SK-N-SH (cell line): ENCODE measurements at regions not wholly inside any gene's neighbourhood (a gene's known extent, or its start where the extent isn't known, plus 50 kb on each side); places are given as distances from the start of the nearest gene placed in this dataset.

Source experiments
- CTCF ChIA-PET: fragments of 300-600, 350-600 bp; formaldehyde crosslinking; extraction: SDS; loops from one replicate; lab custom pipeline; 2021; lab: Yijun Ruan, JAX
- POLR2A ChIA-PET: fragments of 350-600 bp; sonication (Branson Sonifier 250); formaldehyde crosslinking; extraction: SDS; loops from one replicate; lab custom pipeline; 2020; ENCODE audit warnings: antibody characterized with exemption, inconsistent platforms; lab: Yijun Ruan, JAX
- DNase-seq: peaks from one replicate; pipeline ENCODE4 v3.0.0; 2012
- H2AFZ ChIP-seq: fragments of 200-600 bp; sonication (generic); 2 replicates; pipeline ENCODE4 v1.8.1; 2016; ENCODE audit warnings: antibody characterized with exemption, mild to moderate bottlenecking, low read depth
- H3F3A ChIP-seq: fragments of 200-600 bp; sonication (generic); replicated peaks from 2 replicates; pipeline ENCODE3; 2016; ENCODE audit warnings: antibody characterized with exemption, mild to moderate bottlenecking; ENCODE audit not compliant: insufficient read depth
- H3K27ac ChIP-seq, 2 experiments: fragments of 200-500 bp in 1 of 2; fragments of 200-600 bp in 1 of 2; sonication (Bioruptor generic) in 1 of 2; sonication (generic), shearing (Covaris generic) in 1 of 2; 2 replicates each; pipeline versions ENCODE4 v1.5.1 to v1.6.1; 2014 to 2016; ENCODE audit warnings: low read depth in 2 of 2, inconsistent platforms in 1 of 2, low read length in 1 of 2, mild to moderate bottlenecking in 1 of 2, mixed read lengths in 1 of 2
- H3K27me3 ChIP-seq: fragments of 200-600 bp; sonication (generic), shearing (Covaris generic); 2 replicates; pipeline ENCODE4 v1.6.1; 2016; ENCODE audit warnings: mixed run types; ENCODE audit not compliant: insufficient read depth
- H3K36me3 ChIP-seq, 2 experiments: fragments of 200-500 bp in 1 of 2; fragments of 200-600 bp in 1 of 2; sonication (Bioruptor generic) in 1 of 2; sonication (generic) in 1 of 2; replicated peaks in 1 of 2; 2 replicates each; pipeline versions ENCODE3 to v1.5.1; 2014 to 2016; ENCODE audit warnings: low read length in 1 of 2, mild to moderate bottlenecking in 1 of 2; ENCODE audit not compliant: insufficient read depth in 2 of 2, control insufficient read depth in 1 of 2
- H3K4me1 ChIP-seq, 2 experiments: fragments of 200-500 bp in 1 of 2; fragments of 200-600 bp in 1 of 2; sonication (Bioruptor generic) in 1 of 2; sonication (generic), shearing (Covaris generic) in 1 of 2; 2 replicates each; pipeline versions ENCODE4 v1.5.1 to v1.6.1; 2014 to 2016; ENCODE audit warnings: low read depth in 1 of 2, low read length in 1 of 2, mixed run types in 1 of 2; ENCODE audit not compliant: insufficient read depth in 2 of 2, control insufficient read depth in 1 of 2
- H3K4me2 ChIP-seq: fragments of 200-600 bp; sonication (generic), shearing (Covaris generic); 2 replicates; pipeline ENCODE4 v1.6.1; 2017; ENCODE audit warnings: mixed run types
- H3K4me3 ChIP-seq, 2 experiments: fragments of 200-500 bp in 1 of 2; fragments of 200-600 bp in 1 of 2; sonication (Bioruptor generic) in 1 of 2; sonication (generic), shearing (Covaris generic) in 1 of 2; 2 replicates each; pipeline versions ENCODE4 v1.5.1 to v1.8.1; 2014 to 2016; ENCODE audit warnings: low read depth in 2 of 2, inconsistent platforms in 1 of 2, low read length in 1 of 2, mild to moderate bottlenecking in 1 of 2, mixed read lengths in 1 of 2, moderate library complexity in 1 of 2
- H3K79me2 ChIP-seq: fragments of 200-600 bp; sonication (generic); 2 replicates; pipeline ENCODE4 v1.8.1; 2017; ENCODE audit warnings: mild to moderate bottlenecking; ENCODE audit not compliant: insufficient read depth
- H3K9ac ChIP-seq: fragments of 200-600 bp; sonication (generic); 2 replicates; pipeline ENCODE4 v1.6.1; 2017; ENCODE audit warnings: mixed run types
- H3K9me2 ChIP-seq: fragments of 200-600 bp; sonication (generic); 2 replicates; pipeline ENCODE4 v1.6.1; 2017; ENCODE audit warnings: mixed run types
- H3K9me3 ChIP-seq: fragments of 200-600 bp; sonication (generic); 2 replicates; pipeline ENCODE4 v1.6.1; 2017; ENCODE audit warnings: mixed run types, mild to moderate bottlenecking, moderate library complexity
- H4K20me1 ChIP-seq: fragments of 200-600 bp; sonication (generic); 2 replicates; pipeline ENCODE4 v1.6.1; 2017; ENCODE audit warnings: mild to moderate bottlenecking, mixed run types; ENCODE audit not compliant: insufficient read depth
- CHD2 ChIP-seq: fragments of 150-350 bp; IDR thresholded peaks from 2 replicates; pipeline ENCODE4 v1.6.1; 2018; ENCODE audit warnings: low read length; ENCODE audit not compliant: partially characterized antibody
- CTCF ChIP-seq: fragments of 200-600 bp; sonication (generic); IDR thresholded peaks from 2 replicates; pipeline ENCODE4 v1.6.1; 2017; ENCODE audit warnings: antibody characterized with exemption, mild to moderate bottlenecking, moderate library complexity
- EZH2phosphoT487 ChIP-seq: fragments of 200-600 bp; sonication (generic); IDR thresholded peaks from 2 replicates; pipeline ENCODE4 v1.6.1; 2017; ENCODE audit warnings: low read depth, mixed run types, mild to moderate bottlenecking, antibody characterized with exemption, moderate library complexity, borderline replicate concordance
- FOSL2 ChIP-seq: IDR thresholded peaks from 2 replicates; pipeline ENCODE4 v1.4.0; 2012; ENCODE audit warnings: low read depth, mild to moderate bottlenecking, moderate library complexity, borderline replicate concordance
- MEF2A ChIP-seq: IDR thresholded peaks from 2 replicates; pipeline ENCODE4 v1.4.0; 2012; ENCODE audit warnings: low read depth, borderline replicate concordance
- PBX3 ChIP-seq: IDR thresholded peaks from 2 replicates; pipeline ENCODE4; 2012
- RAD21 ChIP-seq: IDR thresholded peaks from 2 replicates; pipeline ENCODE4 v1.6.1; 2012; ENCODE audit warnings: mild to moderate bottlenecking, low read length
- RCOR1 ChIP-seq: fragments of 150-350 bp; IDR thresholded peaks from 2 replicates; pipeline ENCODE4 v1.6.1; 2017; ENCODE audit warnings: antibody characterized with exemption, low read length
- RFX5 ChIP-seq: IDR thresholded peaks from 2 replicates; pipeline ENCODE4 v1.6.1; 2012; ENCODE audit warnings: mild to moderate bottlenecking, improper control_type of control experiment, low read length
- SIN3A ChIP-seq: IDR thresholded peaks from 2 replicates; pipeline ENCODE4 v1.6.1; 2012; ENCODE audit warnings: low read depth, mild to moderate bottlenecking, low read length, moderate library complexity, borderline replicate concordance
- TAF1 ChIP-seq: IDR thresholded peaks from 2 replicates; pipeline ENCODE4 v1.6.1; 2012; ENCODE audit warnings: low read depth, mild to moderate bottlenecking, low read length, moderate library complexity, borderline replicate concordance
- TCF12 ChIP-seq: IDR thresholded peaks from 2 replicates; pipeline ENCODE4 v1.4.0; 2012
- USF1 ChIP-seq: IDR thresholded peaks from 2 replicates; pipeline ENCODE4 v1.4.0; 2012; ENCODE audit warnings: low read depth, borderline replicate concordance
- USF2 ChIP-seq: fragments of 150-350 bp; IDR thresholded peaks from 2 replicates; pipeline ENCODE4 v1.6.1; 2017; ENCODE audit warnings: antibody characterized with exemption, low read length, low read depth, borderline replicate concordance
- YY1 ChIP-seq: IDR thresholded peaks from 2 replicates; pipeline ENCODE4 v1.4.0; 2012; ENCODE audit warnings: low read depth, mild to moderate bottlenecking
- WGBS: methylation state at CpG from one replicate; pipeline ENCODE4 v1.1.6; 2017; ENCODE audit warnings: low lambda C conversion rate; 5-methylcytosine and 5-hydroxymethylcytosine counted together

- no peaks in the 10 kb centered on the region for H3K4me1 ChIP-seq
- no peak overlapping the region for H3K27ac ChIP-seq
- no peaks in the 10 kb centered on the region for H4K20me1 ChIP-seq
- H3K79me2 ChIP-seq, result no peaks in the 10 kb centered on the region
- H3K9me2 ChIP-seq, result no peaks in the 10 kb centered on the region
- no peaks in the 10 kb centered on the region for H3K9me3 ChIP-seq
- no peak for DNase-seq
- POLR2A ChIA-PET, result no interaction called here
- H3K27me3 ChIP-seq, result no peaks in the 10 kb centered on the region
- WGBS, result 85% methylated on average over 6 of the region's 6 CpGs
- no peaks in the 10 kb centered on the region for H3K36me3 ChIP-seq
- CTCF ChIA-PET, result interaction anchor here (0.7 kb wide), 1 partner anchor 731 kb away, joined by 3 read pairs; no protein-coding TSS in a partner anchor
- no peak overlapping the region for H2AFZ ChIP-seq
- TF ChIP-seq MEF2A (no peak), CHD2 (no peak), YY1 (no peak), EZH2phosphoT487 (no peak), TCF12 (no peak), RAD21 (no peak), CTCF (no peak), TAF1 (no peak), RFX5 (no peak), FOSL2 (no peak), USF1 (no peak), SIN3A (no peak), RCOR1 (no peak), USF2 (no peak), PBX3 (no peak)
- no peak overlapping the region for H3K4me2 ChIP-seq
- no peak overlapping the region for H3K4me3 ChIP-seq
- no peak overlapping the region for H3K9ac ChIP-seq
- H3F3A ChIP-seq, result no peaks in the 10 kb centered on the region
Measured at GRCh38 chr5:143618141-143618540, 193.8 kb upstream of the HMHB1 start.
